Activated effector memory CD4-positive, alpha-beta T cell treated with anti-CD3 and anti-CD28 coated beads, Interleukin-2, amount 50 U/mL, for 16 hours (primary cell): ENCODE measurements at regions not wholly inside any gene's neighbourhood (a gene's known extent, or its start where the extent isn't known, plus 50 kb on each side); places are given as distances from the start of the nearest gene placed in this dataset.
"Not testable (repeated sequence)": the region's sequence is repeated elsewhere in the genome, so short reads cannot be mapped to it uniquely, and the experiment has no call there.

ENCODE experiments used
- DNase-seq: peaks from one replicate; pipeline ENCODE4 v3.0.0-alpha.2; 2020

- DNase-seq, result no peak
Observed at GRCh38 chr14:48349689-48350088, 674.3 kb upstream of the MDGA2 start.

- DNase-seq, result no peak
Observed at GRCh38 chr14:48341069-48341468, 665.7 kb upstream of the MDGA2 start.

- DNase-seq, result no peak
Observed at GRCh38 chr14:48333221-48333920, 658.0 kb upstream of the MDGA2 start.

- DNase-seq, result no peak
Observed at GRCh38 chr14:48331421-48331820, 656.0 kb upstream of the MDGA2 start.

GRCh38 chr14:48325486-48325885 is 650.1 kb upstream of the MDGA2 start:
- no peak for DNase-seq

GRCh38 chr14:48323665-48324064 is 648.3 kb upstream of the MDGA2 start:
- DNase-seq, result no peak

- no peak for DNase-seq
Observed at GRCh38 chr14:48319823-48320222, 644.4 kb upstream of the MDGA2 start.

- DNase-seq, result no peak
Observed at GRCh38 chr14:48304729-48305128, 629.3 kb upstream of the MDGA2 start.

- DNase-seq, result no peak
Observed at GRCh38 chr14:48289701-48290100, 614.3 kb upstream of the MDGA2 start.

- not testable (repeated sequence) for DNase-seq
Observed at GRCh38 chr14:48285217-48285616, 609.8 kb upstream of the MDGA2 start.

GRCh38 chr14:48275301-48275700 is 599.9 kb upstream of the MDGA2 start:
- no peak for DNase-seq

GRCh38 chr14:48274826-48275225 is 599.4 kb upstream of the MDGA2 start:
- DNase-seq, result no peak

- not testable (repeated sequence) for DNase-seq
Observed at GRCh38 chr14:48267926-48268325, 592.5 kb upstream of the MDGA2 start.

GRCh38 chr14:48266201-48266600 is 590.8 kb upstream of the MDGA2 start:
- DNase-seq, result not testable (repeated sequence)

GRCh38 chr14:48261436-48261835 is 586.0 kb upstream of the MDGA2 start:
- DNase-seq, result no peak

- DNase-seq, result not testable (repeated sequence)
Observed at GRCh38 chr14:48260394-48261295, 585.2 kb upstream of the MDGA2 start.

- DNase-seq, result not testable (repeated sequence)
Observed at GRCh38 chr14:48259876-48260275, 584.5 kb upstream of the MDGA2 start.

GRCh38 chr14:48259232-48259631 is 583.8 kb upstream of the MDGA2 start:
- not testable (repeated sequence) for DNase-seq

GRCh38 chr14:48258703-48259102 is 583.3 kb upstream of the MDGA2 start:
- DNase-seq, result not testable (repeated sequence)

GRCh38 chr14:48253020-48253419 is 577.6 kb upstream of the MDGA2 start:
- no peak for DNase-seq

- no peak for DNase-seq
Observed at GRCh38 chr14:48251290-48251689, 575.9 kb upstream of the MDGA2 start.

- DNase-seq, result no peak
Observed at GRCh38 chr14:48250575-48250974, 575.2 kb upstream of the MDGA2 start.

GRCh38 chr14:48247977-48248376 is 572.6 kb upstream of the MDGA2 start:
- DNase-seq, result no peak

GRCh38 chr14:48243900-48244299 is 568.5 kb upstream of the MDGA2 start:
- no peak for DNase-seq
